Right lobe of liver (tissue), 6 donors: ENCODE measurements at regions not wholly inside any gene's neighbourhood (a gene's known extent, or its start where the extent isn't known, plus 50 kb on each side); places are given as distances from the start of the nearest gene placed in this dataset.

Experiments used
- ATAC-seq, 4 donors: fragments of 200-7000 bp; cut with Tn5 transposase; one replicate each; pipeline ENCODE4 v1.9.1; 2020; ENCODE audit warnings: mild to moderate bottlenecking in 4 of 4, moderate library complexity in 4 of 4
- DNase-seq, 3 donors: peaks; one replicate each; pipeline ENCODE4 v3.0.0-alpha.2; 2020
- H3K27ac ChIP-seq, 3 donors: fragments of 200-600 bp; one replicate each; pipeline ENCODE4 v1.8.0; 2022
- H3K27me3 ChIP-seq, 2 donors: fragments of 200-600 bp; one replicate each; pipeline ENCODE4 v1.8.0; 2022
- H3K36me3 ChIP-seq, 4 donors: fragments of 200-600 bp; sonication (generic) in 1 of 4; one replicate each; pipeline versions ENCODE4 v1.5.1 to v1.8.0; 2017 to 2022; ENCODE audit warnings: control low read depth in 1 of 4
- H3K4me1 ChIP-seq, 4 donors: fragments of 200-600 bp; sonication (generic) in 1 of 4; one replicate each; pipeline versions ENCODE4 v1.5.1 to v1.8.0; 2017 to 2022; ENCODE audit warnings: control low read depth in 1 of 4
- H3K4me3 ChIP-seq, 3 donors: fragments of 200-600 bp; one replicate each; pipeline ENCODE4 v1.8.0; 2022
- H3K9me3 ChIP-seq, 4 donors: fragments of 200-600 bp; sonication (generic) in 1 of 4; one replicate each; pipeline versions ENCODE4 v1.5.1 to v1.8.0; 2017 to 2022; ENCODE audit warnings: control low read depth in 1 of 4
- POLR2A ChIP-seq: fragments of 450-650 bp; IDR thresholded peaks from one replicate; pipeline ENCODE4 v1.6.1; 2017; ENCODE audit warnings: antibody characterized with exemption, mild to moderate bottlenecking
- WGBS: methylation state at CpG from one replicate; pipeline ENCODE4 v1.1.6; 2018; ENCODE audit warnings: low coverage, low lambda C conversion rate; ENCODE audit not compliant: insufficient coverage; ENCODE audit errors: missing lambda C conversion rate; 5-methylcytosine and 5-hydroxymethylcytosine counted together
- intact Hi-C, 2 donors: fragments of 100-400 bp; cut with DNase I; formaldehyde crosslinking; loops; one replicate each; pipeline versions ENCODE4 v1.11.2 to v1.14.1; 2022
- TF ChIP-seq, protein P1 (sequence below), 4 donors: fragments of 200-600 bp in 3 of 4; fragments of 450-650 bp in 1 of 4; IDR thresholded peaks; one replicate each; pipeline versions ENCODE4 v1.5.1 to v1.8.0; 2016 to 2022; ENCODE audit warnings: antibody characterized with exemption in 4 of 4, mild to moderate bottlenecking in 2 of 4
- donor health status: DM: no; HTN: yes; CAD: no.
- donor health status: DM: no; HTN: no; CAD: no.
- donor health status: DM: no; HTN: no; CAD: no.
- donor health status: DM: no; HTN: yes; CAD: no.
- donor health status: DM: no; HTN: yes; CAD: no.

DNA sequence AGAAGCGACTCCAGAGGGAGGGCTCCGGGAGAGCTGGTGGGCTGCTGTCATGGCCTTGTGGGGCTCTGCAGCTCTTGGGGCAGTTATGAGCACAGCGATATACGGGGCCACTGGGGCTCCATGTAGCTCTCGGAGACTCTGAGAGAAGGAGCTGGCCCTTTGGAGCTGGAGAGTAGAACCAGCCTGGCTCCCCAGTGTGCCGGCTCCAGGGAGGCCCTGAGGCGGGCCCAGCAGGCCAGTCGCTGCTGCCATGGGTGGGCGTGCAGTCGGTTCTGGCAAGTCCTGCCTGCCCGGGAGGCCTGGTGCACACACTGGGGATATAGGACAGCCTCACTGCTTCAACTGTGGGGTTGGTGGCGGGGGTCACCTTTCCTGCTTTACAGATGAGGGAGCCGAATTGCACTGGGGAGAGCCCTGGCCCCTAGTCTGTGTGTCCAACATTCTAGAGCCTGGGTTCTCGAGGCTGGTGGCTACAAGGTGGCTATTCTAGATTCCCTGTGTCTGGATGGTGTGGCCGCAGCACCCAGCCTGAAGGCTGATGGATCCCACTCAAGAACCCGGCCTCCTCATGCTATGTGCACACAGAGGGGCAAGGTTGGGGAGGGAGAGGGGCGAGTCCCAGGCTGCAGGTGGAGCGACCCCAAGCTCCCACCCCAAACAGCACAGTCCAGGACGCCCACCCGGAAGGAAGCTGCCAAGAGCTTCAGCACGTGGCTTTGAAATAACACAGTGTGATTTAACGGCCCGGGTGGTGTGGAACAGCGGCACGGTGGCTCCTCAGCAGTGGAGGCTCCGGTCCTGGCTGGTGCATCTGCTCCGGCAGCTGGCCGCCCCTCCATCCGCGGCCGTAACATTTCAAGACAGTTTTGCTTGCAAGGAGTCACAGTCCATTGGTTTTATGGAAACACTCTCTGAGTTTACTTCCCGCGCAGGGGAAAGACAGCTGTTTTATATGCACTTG, 188.3 kb upstream of the C14orf180 start:
- ATAC-seq: no peak
- no peaks in the 10 kb centered on the region for H3K27me3 ChIP-seq
- H3K27ac ChIP-seq: no peak overlapping the region
- intact Hi-C loops: no loop called here
- H3K9me3 ChIP-seq: no peaks in the 10 kb centered on the region
- peak in 1 of 3 donors; percentile 32 for DNase-seq
- TF ChIP-seq, protein P1, sequence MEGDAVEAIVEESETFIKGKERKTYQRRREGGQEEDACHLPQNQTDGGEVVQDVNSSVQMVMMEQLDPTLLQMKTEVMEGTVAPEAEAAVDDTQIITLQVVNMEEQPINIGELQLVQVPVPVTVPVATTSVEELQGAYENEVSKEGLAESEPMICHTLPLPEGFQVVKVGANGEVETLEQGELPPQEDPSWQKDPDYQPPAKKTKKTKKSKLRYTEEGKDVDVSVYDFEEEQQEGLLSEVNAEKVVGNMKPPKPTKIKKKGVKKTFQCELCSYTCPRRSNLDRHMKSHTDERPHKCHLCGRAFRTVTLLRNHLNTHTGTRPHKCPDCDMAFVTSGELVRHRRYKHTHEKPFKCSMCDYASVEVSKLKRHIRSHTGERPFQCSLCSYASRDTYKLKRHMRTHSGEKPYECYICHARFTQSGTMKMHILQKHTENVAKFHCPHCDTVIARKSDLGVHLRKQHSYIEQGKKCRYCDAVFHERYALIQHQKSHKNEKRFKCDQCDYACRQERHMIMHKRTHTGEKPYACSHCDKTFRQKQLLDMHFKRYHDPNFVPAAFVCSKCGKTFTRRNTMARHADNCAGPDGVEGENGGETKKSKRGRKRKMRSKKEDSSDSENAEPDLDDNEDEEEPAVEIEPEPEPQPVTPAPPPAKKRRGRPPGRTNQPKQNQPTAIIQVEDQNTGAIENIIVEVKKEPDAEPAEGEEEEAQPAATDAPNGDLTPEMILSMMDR (IDR thresholded peaks at IDR 0.05): no peak
- TF ChIP-seq POLR2A: no peak
- H3K36me3 ChIP-seq: no peaks in the 10 kb centered on the region
- H3K4me3 ChIP-seq: no peak overlapping the region
- H3K4me1 ChIP-seq: no peaks in the 10 kb centered on the region
- WGBS: 59% methylated on average over 5 of the region's 33 CpGs

DNA sequence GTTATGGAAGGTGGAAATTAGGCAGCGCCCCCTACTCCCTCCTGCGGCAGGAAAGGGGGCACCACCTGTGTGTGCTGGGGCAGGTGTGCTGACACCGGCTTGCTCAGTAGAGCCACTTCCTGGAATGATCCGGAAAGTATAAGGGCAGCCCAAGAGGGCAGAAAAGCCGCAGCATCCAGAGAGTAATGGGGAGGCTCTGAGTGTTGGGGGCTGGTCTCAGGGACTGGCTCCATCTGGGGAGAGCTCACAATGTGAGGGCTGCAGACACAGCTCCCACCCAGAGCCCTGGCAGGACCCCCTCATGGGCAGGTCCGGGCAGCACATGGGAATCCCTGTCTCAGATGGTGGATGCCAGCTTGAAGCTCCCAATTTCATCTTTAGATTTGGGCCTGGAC, 187.6 kb upstream of the C14orf180 start:
- Histone ChIP-seq H3K4me1 (no peaks in the 10 kb centered on the region), H3K27me3 (no peaks in the 10 kb centered on the region), H3K27ac (no peak overlapping the region), H3K4me3 (no peak overlapping the region), H3K9me3 (no peaks in the 10 kb centered on the region), H3K36me3 (no peaks in the 10 kb centered on the region)
- DNase-seq: peak in 1 of 3 donors; percentile 18
- intact Hi-C loops: no loop called here
- no peak for TF ChIP-seq POLR2A
- TF ChIP-seq, protein P1 (IDR thresholded peaks at IDR 0.05): no peak
- 53% methylated on average over 5 of the region's 6 CpGs for WGBS
- no peak for ATAC-seq

DNA sequence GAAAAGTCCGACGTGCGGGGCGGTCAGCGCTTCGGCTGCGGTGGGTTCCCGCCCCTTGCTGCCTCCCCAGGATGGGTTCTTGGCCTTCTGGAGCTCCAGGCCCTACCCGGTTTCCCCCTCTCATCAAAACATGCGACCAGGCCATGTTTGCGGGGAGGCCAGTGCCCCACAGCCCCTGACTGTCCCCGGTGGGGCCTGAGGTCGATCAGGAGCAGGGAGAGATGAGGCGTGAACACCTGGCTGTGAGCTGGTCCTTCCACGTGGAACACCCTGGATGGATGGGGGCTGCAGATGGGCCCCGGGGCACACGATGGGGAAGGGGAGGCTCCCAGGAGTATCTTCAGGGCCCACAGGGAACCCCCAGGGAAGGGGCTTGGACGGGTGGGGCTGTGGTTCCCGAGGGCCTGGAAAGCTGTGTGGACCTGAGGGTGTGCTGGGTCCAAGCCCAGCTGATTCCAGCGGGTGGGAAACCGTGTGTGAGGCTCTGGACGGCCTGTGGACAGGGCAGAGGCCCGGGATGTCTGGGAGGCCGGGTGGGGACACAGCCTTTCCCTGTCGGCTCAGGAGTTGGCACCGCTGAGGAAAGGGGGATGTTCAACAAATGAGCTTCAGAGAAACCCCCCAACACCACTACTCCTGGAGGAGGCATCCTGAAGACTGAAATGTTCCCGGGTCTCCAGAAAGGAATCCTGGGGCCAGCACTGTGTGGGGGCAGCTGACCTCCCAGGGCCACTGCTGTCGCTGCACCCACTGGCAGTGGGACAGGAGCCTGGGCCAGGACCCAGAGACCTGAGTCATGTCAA, 187.0 kb upstream of the C14orf180 start:
- Histone ChIP-seq H3K36me3 (no peaks in the 10 kb centered on the region), H3K4me1 (no peaks in the 10 kb centered on the region), H3K27me3 (no peaks in the 10 kb centered on the region), H3K4me3 (no peak overlapping the region), H3K27ac (no peak overlapping the region), H3K9me3 (no peaks in the 10 kb centered on the region)
- DNase-seq (peak in 1 of 3 donors; percentile 33), ATAC-seq (no peak)
- intact Hi-C loops: no loop called here
- 34% methylated on average over 2 of the region's 28 CpGs for WGBS
- no peak for TF ChIP-seq POLR2A
- TF ChIP-seq, protein P1 (IDR thresholded peaks at IDR 0.05): no peak

DNA sequence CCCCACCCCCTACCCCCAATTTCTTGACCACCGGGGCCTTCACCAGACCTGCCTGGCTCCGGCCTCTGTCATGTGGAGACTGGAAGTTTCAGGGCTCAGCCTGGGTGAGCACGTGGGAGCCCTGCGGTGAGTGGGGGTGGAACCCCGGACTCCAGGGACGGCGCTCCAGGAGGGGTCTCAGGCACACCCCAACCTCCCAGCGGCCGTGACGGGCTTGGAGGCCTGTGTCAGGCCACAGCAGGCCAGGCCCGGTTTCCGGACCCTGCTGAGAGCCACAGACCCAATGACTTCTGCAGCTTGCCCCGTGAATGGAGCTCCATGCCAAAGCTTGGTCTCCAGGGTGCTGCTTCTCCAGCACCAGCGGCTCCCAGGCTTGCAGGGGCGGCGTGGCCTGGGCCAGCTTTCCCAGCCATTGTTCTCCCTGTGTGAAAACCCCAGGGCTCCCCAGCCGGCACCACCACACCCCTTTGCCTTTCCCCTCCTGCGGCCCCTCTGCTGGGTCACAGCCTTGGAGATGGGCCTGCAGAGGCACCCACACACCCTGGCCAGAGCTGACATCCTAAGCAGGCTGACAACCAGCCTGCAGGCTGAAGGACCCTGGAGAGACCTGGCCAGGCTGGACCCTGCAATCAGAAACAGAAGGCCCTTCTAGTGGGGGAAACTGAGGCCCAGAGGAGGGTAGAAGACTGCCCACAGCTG, 186.2 kb upstream of the C14orf180 start:
- no peaks in the 10 kb centered on the region for H3K4me1 ChIP-seq
- H3K27ac ChIP-seq: no peak overlapping the region
- 40% methylated on average over 1 of the region's 18 CpGs for WGBS
- no peaks in the 10 kb centered on the region for H3K36me3 ChIP-seq
- no peak overlapping the region for H3K4me3 ChIP-seq
- no peaks in the 10 kb centered on the region for H3K27me3 ChIP-seq
- H3K9me3 ChIP-seq: no peaks in the 10 kb centered on the region
- TF ChIP-seq POLR2A: no peak
- TF ChIP-seq, protein P1 (IDR thresholded peaks at IDR 0.05): no peak
- intact Hi-C loops: no loop called here
- DNase-seq (no peak), ATAC-seq (no peak)
